T1000 (cell line): ENCODE measurements at regions not wholly inside any gene's neighbourhood (a gene's known extent, or its start where the extent isn't known, plus 50 kb on each side); places are given as distances from the start of the nearest gene placed in this dataset.
"Not testable (repeated sequence)": the region's sequence is repeated elsewhere in the genome, so short reads cannot be mapped to it uniquely, and the experiment has no call there.

Experiments
- DNase-seq: peaks from one replicate; lab custom pipeline; 2025; ENCODE audit warnings: mixed read lengths; lab: John Stamatoyannopoulos, UW

DNA sequence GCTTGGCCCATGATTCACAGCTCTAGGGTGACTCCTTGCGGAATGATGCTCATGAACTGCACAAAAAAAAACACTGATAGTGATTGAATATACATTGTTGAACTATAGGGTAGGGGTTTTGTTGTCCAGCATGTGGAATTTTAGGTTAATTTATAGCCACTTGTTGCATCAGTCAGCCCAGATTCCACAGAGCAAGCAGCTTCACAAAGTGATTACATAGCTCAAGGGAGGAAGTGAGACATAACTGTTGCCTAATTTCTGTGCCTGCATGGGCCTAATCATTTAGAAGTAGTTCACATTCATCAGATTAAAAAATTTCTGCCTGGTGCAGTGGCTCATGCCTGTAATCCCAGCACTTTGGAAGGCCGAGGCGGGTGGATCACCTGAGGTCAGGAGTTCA lies 142.2 kb upstream of the ZNF722 start:
- DNase-seq: not testable (repeated sequence)

DNA sequence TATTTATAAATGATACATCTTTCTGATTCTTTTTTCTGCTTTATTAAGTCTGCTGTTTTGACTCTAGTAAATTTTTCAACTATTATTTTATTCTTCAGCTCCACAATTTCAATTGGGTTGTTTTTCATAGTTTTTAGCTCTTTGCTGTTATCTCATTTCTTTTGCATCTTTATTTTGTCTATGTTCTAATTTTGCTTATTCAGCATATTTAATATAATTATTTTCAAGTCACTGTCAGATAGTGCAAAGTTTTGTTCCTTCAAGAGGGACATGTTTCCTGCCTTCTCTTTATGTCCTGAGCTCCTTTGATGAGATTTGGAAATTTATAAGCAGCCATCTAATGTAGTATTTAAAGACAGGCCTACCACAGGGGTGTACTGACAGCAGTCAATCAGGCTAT lies 131.5 kb upstream of the ZNF722 start:
- DNase-seq: no peak

DNA sequence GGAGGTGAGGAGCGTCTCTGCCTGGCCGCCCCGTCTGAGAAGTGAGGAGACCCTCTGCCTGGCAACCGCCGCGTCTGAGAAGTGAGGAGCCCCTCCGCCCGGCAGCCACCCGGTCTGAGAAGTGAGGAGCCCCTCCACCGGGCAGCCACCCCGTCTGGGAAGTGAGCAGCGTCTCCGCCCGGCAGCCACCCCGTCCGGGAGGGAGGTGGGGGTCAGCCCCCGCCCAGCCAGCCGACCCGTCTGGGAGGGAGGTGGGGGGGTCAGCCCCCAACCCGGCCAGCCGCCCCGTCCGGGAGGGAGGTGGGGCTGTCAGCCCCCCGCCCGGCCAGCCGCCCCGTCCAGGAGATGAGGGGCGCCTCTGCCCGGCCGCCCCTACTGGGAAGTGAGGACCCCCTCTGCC lies 124.4 kb upstream of the ZNF722 start:
- not testable (repeated sequence) for DNase-seq

DNA sequence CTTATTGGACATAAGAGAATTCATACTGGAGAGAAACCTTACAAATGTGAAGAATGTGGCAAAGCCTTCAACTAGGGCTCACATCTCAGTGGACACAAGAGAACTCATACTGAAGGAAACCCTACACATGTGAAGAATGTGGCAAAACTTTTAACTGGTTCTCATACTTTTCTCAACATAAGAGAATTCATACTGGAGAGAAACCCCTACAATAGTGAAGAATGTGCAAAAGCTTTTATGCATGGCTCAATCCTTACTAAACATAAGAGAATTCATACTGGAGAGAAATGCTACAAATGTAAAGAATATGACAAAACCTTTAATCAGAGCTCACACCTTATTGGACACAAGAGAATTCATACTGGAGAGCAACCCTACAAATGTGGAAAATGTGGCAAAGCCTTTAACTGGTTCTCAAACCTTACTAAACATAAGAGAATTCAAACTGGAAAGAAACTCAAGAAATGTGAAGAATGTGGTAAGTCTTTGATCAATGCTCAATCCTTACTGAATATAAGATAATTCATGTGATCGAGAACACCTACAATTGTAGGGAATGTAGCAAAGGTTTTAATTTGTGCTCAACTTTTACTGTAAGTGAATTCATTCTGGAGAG lies 121.8 kb upstream of the ZNF722 start:
- no peak for DNase-seq

DNA sequence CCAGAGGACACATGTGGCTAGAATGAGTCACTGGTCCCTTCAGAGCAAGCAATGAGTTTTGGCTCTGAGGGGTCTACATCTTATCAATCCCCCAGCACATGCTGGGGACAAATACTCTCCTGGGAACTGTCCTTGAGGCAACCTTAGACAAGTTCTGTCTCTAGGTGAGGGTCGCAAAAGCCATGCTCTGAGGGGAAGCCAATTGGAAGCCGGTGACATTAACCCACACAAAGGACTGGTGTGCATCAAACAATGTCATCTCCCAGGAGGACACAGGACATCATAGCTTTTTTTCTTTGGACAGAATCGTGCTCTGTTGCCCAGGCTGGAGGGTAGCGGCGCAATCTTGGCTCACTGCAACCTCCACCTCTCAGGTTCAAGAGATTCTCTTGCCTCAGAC lies 111.6 kb upstream of the ZNF722 start:
- DNase-seq: no peak

DNA sequence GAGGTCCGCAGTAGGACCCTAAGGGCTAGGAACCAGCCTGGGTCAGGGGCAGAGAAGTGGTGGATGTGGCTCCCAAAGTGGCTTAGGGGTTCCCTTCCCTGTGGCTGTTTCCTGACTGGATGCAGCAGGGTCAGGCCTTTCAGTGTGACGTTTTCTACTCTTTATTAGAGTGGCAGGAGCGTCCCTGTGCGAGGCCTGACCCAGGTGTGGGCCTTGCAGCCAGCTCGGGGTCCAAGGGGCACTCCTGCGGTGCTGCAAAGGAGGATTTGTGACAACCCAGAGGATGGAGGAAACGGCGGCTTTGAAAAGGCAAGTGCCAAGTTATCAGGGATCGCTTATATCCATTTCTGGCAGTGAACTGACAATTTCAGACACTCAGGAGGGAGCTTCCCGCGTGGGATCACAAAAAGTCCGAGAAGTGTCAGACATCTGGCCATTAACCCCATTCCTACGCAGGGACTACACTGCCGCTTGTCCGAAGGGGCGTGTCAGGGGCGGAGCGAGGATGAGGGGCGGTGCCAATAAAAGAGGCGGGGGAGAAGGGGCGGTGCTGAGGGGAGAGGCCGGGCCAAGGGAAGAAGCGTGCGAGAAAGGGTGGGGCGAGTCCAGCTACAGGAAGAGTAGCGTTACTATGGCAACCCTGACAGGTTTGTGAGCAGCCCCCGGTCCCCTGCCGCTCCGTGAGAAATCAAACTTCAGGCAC lies 98.8 kb upstream of the ZNF722 start:
- peak; percentile 54 for DNase-seq

DNA sequence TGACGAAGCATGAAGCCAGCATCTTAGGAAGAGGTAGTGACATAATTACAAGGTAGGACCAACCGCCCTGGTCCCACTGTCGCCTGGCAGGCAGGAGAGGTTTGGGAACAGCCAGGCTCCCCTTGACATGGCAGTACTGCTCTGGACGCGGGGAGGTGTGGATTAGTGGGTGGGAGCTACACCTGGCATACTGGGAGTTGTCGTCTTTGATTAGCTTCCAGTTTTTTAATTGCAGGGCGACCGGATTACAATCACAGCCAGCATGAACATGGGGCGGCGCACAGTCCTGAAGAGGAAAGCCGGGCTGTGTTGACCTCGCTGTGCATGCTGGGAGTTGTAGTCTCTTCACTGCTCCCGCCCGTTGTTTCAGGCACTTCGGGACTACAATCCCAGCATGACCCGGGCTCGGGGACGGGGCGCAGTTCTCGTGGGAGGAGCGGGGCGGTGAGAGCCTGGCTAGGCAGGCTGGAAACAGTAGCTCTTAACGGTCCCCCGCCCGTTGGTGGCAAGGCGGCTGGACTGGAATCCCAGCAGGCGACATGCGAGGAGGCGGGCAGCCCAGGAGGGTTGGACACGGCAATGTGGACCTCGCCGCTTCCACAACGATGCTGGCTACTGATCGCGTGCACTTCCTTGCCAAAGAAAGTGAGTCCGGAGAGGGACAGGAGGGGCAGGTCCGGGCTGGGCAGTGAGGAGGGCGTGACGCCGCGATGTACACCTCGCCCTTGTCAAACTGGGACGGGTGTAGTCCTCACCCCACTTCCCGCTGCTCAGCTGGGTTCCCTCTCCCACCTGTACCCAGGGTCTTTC lies 98.0 kb upstream of the ZNF722 start:
- peak; percentile 85 for DNase-seq

DNA sequence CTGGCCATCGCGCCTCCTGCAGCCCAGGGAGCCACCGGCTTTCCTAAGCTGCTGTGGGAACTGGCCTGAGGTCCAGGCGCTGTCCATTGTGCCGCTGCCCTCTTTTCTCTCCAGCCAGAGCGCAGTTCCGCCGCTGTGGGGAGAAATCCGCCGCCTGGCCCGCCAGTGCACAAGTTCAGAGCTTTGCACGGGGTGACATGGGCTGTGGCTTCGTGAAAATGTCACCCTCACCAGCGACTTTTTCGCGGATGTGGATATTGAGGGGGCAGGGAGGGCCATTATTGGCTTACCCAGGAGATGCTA lies 97.5 kb upstream of the ZNF722 start:
- not testable (repeated sequence) for DNase-seq

DNA sequence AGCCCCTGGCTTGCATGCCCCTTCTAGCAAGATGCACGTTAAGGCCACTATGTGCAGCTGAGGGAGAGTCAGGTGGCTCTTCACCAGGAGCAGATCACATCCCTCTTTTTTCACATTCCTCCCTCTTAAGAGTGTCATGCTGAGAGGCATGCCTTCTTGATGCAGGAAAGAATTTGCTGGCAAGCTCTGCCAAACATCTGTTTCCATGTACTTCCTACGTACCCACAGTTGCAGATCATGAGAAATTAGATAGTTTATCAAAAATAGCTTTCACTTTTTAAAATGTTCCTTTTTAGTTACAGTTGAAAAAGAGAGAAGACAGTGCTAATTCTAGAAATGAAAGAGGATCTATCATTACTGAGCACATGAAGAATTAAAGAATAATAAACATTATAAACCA lies 79.7 kb upstream of the ZNF722 start:
- DNase-seq: no peak

DNA sequence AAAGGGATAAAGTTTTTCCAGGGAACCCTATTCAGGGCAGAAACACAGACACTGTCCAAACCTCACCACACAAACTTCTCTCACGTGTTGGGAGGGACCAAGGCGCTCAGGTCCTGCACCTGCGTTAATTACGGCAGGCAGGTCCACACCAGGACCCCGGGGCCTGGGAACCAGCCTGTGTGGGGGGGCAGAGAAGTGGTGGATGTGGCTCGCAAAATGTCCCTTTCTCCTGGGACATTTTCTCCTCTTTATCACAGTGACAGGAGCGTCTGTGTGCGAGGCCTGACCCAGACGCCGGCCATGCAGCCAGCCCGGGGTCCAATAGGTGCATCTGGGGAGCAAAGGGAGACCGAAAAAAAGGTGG lies 73.4 kb upstream of the ZNF722 start:
- DNase-seq: no peak

DNA sequence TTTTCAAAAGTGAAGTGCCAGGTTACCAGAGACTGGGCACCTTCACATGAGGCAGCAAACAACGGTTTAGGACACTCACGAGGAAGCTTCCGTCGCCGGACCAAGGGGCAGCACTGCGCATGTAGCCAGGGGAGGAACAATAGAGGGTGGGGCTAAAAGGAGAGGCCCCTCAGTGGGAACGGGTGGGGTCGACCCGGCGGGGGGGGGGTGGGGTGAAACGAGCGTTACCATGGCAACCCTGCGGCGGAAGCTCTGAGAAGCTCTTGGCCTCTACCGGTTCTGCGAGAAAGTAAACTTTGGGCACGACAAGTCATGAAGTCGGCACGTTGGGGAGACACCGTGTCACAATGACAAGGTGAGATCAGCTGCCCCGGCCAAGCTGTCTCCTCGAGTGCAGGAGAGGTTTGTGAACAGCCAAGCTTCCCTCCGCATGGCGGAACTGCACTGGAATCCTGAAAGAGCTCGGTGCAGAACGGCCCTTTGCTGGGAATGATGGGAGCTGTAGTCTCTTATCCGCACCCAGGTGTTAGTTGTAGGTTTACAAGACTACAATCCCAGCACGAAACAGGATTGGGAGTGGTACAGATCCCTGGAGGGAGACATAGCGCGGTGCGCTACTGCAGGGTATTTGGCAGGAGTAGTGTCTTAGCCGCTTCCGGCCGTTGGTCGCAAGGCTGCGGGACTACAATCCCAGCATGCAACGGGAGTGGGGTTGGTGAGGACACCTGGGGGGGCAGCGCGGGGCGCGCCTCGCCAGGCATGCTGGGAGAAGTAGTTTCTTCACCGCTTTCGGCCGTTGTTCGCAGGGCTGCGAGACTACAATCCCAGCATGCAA lies 72.8 kb upstream of the ZNF722 start:
- peak; percentile 91 for DNase-seq

DNA sequence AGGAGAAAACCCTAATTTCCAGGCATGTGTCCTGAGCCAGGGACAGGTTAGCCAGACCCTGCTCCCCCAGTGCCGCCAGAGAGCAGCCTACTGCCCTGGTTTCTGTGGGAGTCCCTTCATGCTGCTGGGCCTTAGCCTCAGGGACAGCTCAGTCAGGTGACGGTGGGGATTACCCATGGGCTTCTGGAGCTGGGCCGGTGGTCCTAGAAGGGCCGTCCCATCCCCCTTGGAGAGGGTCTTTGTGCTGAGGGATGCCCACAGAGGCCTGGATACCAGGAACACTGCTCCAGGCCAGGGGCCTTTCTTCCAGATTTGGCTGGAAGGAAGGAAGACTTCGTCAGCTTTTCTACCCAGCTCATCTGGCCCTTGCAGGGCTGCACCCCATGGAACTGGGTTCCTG lies 71.4 kb upstream of the ZNF722 start:
- DNase-seq: no peak

DNA sequence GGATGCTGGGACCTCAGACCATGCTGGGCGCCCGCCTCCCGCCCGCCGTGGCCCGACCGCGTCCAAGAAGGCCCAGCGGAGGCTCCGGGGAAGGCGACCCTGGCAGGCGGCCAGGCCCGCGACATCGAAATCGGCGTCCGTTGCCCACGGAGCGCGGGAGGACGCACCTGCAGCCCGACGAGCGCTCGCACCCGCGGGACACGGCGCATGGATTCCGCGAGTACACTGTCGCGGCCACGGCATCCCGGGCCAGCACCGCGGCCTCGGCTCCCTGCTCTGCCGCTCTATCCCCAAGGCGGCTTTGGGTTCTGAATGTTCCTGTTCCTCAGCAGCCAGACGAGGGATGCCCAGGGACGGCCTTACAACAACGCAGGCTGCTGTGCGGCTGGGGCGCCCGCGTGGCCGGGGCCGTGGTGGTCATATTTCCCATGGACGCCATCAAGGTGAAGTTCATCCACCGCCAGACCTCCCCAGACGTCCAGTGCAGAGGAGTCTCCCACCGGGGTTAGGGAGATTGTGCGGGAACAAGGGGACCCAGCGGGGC lies 67.5 kb upstream of the ZNF722 start:
- no peak for DNase-seq

DNA sequence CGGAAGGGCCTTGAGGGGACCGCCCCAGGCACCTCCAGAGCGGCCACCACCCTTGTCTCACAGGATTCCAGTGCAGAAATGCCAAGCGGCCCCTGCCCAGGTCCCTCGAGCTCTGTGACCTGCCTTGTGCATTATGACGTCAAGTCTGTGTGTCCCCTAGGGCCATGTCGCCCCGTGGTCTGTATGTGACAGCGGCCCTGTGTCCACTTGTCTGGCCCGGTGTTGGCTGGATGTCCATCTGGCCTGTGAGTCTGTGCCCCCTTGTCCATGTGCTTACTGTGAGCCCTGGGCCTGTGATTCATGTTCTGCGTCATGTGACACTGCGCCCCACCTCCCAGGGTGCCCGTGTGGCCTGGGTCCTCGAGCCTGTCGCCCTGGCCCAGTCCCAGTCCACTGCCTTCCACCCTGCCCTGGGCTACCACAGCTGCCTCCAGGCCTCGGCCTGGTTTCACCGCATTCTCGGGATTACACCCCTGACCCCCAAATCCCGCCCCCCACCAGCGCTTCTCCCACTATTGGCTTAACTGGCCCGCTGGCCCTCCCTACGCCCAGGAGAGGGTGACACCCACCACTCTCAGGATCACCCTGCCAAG lies 66.6 kb upstream of the ZNF722 start:
- no peak for DNase-seq
